Hepatocyte (in vitro differentiated cells): ENCODE measurements at regions not wholly inside any gene's neighbourhood (a gene's known extent, or its start where the extent isn't known, plus 50 kb on each side); places are given as distances from the start of the nearest gene placed in this dataset.

ENCODE experiments used
- DNase-seq: peaks from one replicate; pipeline ENCODE4 v3.0.0-alpha.2; 2016; ENCODE audit warnings: low spot score
- H2AFZ ChIP-seq: fragments of 200-600 bp; sonication (generic); 2 replicates; pipeline ENCODE4 v1.6.0; 2016; ENCODE audit warnings: antibody characterized with exemption, mild to moderate bottlenecking
- H3K27ac ChIP-seq: fragments of 200-600 bp; sonication (generic); 2 replicates; pipeline ENCODE4 v1.5.1; 2016; ENCODE audit warnings: mild to moderate bottlenecking
- H3K27me3 ChIP-seq: fragments of 200-600 bp; sonication (generic); 2 replicates; pipeline ENCODE4 v1.6.1; 2016
- H3K36me3 ChIP-seq: fragments of 200-600 bp; sonication (generic); replicated peaks from 2 replicates; pipeline ENCODE4 v1.5.1; 2016; ENCODE audit warnings: low read depth; ENCODE audit not compliant: insufficient read depth
- H3K4me1 ChIP-seq: fragments of 200-600 bp; sonication (generic); 2 replicates; pipeline ENCODE4 v1.5.1; 2016; ENCODE audit warnings: mild to moderate bottlenecking, moderate library complexity; ENCODE audit not compliant: insufficient read depth
- H3K4me2 ChIP-seq: fragments of 200-600 bp; sonication (generic); 2 replicates; pipeline ENCODE4 v1.6.0; 2016
- H3K4me3 ChIP-seq: fragments of 200-600 bp; sonication (generic); 2 replicates; pipeline ENCODE4 v1.5.1; 2016; ENCODE audit warnings: mild to moderate bottlenecking
- H3K79me2 ChIP-seq: fragments of 200-600 bp; sonication (generic); 2 replicates; pipeline ENCODE4 v1.6.0; 2017; ENCODE audit warnings: mild to moderate bottlenecking
- H3K9me2 ChIP-seq: fragments of 200-600 bp; sonication (generic); replicated peaks from 2 replicates; pipeline ENCODE4 v1.6.0; 2017; ENCODE audit warnings: mild to moderate bottlenecking; ENCODE audit not compliant: insufficient read depth
- H3K9me3 ChIP-seq: fragments of 200-600 bp; sonication (generic); 2 replicates; pipeline ENCODE4 v1.5.1; 2016; ENCODE audit warnings: low read depth, mild to moderate bottlenecking
- H4K20me1 ChIP-seq: fragments of 200-600 bp; sonication (generic); 2 replicates; pipeline ENCODE4 v1.6.0; 2016; ENCODE audit warnings: mild to moderate bottlenecking; ENCODE audit not compliant: insufficient read depth, poor library complexity, severe bottlenecking
- CTCF ChIP-seq: fragments of 200-600 bp; sonication (generic); IDR thresholded peaks from 2 replicates; pipeline ENCODE4 v1.5.1; 2016; ENCODE audit warnings: antibody characterized with exemption, mild to moderate bottlenecking; ENCODE audit not compliant: poor library complexity
- EZH2 ChIP-seq: fragments of 200-600 bp; sonication (generic); IDR thresholded peaks from 2 replicates; pipeline ENCODE4 v1.6.1; 2016; ENCODE audit warnings: antibody characterized with exemption, mild to moderate bottlenecking, borderline replicate concordance
- EZH2phosphoT487 ChIP-seq: fragments of 200-600 bp; sonication (generic); IDR thresholded peaks from one replicate; pipeline ENCODE4 v1.6.1; 2018; ENCODE audit warnings: antibody characterized with exemption, mild to moderate bottlenecking, low read depth, moderate library complexity; ENCODE audit not compliant: unreplicated experiment, severe bottlenecking
- WGBS: methylation state at CpG from one replicate; pipeline ENCODE4 v1.1.6; 2016; ENCODE audit warnings: low lambda C conversion rate; ENCODE audit errors: missing lambda C conversion rate; 5-methylcytosine and 5-hydroxymethylcytosine counted together

GRCh38 chr13:33891196-33891742 is 73.3 kb downstream of the RFC3 start:
- Histone ChIP-seq H3K27ac (no peak overlapping the region), H3K4me3 (no peak overlapping the region), H3K36me3 (no peaks in the 10 kb centered on the region), H3K9me2 (no peaks in the 10 kb centered on the region), H3K27me3 (no peaks in the 10 kb centered on the region), H4K20me1 (no peaks in the 10 kb centered on the region), H3K4me2 (no peak overlapping the region), H3K9me3 (no peaks in the 10 kb centered on the region), H2AFZ (no peak overlapping the region), H3K4me1 (no peaks in the 10 kb centered on the region), H3K79me2 (no peaks in the 10 kb centered on the region)
- TF ChIP-seq CTCF: no peak
- TF ChIP-seq EZH2phosphoT487: no peak
- TF ChIP-seq EZH2: no peak
- DNase-seq: no peak

GRCh38 chr13:33893559-33893958 is 75.6 kb downstream of the RFC3 start:
- H3K79me2 ChIP-seq: no peaks in the 10 kb centered on the region
- no peaks in the 10 kb centered on the region for H3K36me3 ChIP-seq
- no peak overlapping the region for H3K4me2 ChIP-seq
- DNase-seq: no peak
- no peaks in the 10 kb centered on the region for H3K27me3 ChIP-seq
- H4K20me1 ChIP-seq: no peaks in the 10 kb centered on the region
- H3K9me2 ChIP-seq: no peaks in the 10 kb centered on the region
- no peak for TF ChIP-seq CTCF
- no peak overlapping the region for H3K27ac ChIP-seq
- H3K4me1 ChIP-seq: no peaks in the 10 kb centered on the region
- no peak overlapping the region for H3K4me3 ChIP-seq
- H3K9me3 ChIP-seq: peaks cover 6% of the 10 kb centered on the region
- H2AFZ ChIP-seq: no peak overlapping the region

GRCh38 chr13:33904431-33904830 is 86.5 kb downstream of the RFC3 start:
- TF ChIP-seq EZH2phosphoT487: no peak
- no peak for TF ChIP-seq CTCF
- no peak for TF ChIP-seq EZH2
- Histone ChIP-seq H4K20me1 (no peaks in the 10 kb centered on the region), H2AFZ (no peak overlapping the region), H3K4me1 (no peaks in the 10 kb centered on the region), H3K4me2 (no peak overlapping the region), H3K4me3 (no peak overlapping the region), H3K27ac (no peak overlapping the region), H3K9me2 (no peaks in the 10 kb centered on the region), H3K27me3 (no peaks in the 10 kb centered on the region), H3K36me3 (no peaks in the 10 kb centered on the region), H3K79me2 (no peaks in the 10 kb centered on the region), H3K9me3 (peaks cover 9% of the 10 kb centered on the region)
- DNase-seq: no peak
- WGBS: 55% methylated on average over 8 of the region's 8 CpGs

DNA sequence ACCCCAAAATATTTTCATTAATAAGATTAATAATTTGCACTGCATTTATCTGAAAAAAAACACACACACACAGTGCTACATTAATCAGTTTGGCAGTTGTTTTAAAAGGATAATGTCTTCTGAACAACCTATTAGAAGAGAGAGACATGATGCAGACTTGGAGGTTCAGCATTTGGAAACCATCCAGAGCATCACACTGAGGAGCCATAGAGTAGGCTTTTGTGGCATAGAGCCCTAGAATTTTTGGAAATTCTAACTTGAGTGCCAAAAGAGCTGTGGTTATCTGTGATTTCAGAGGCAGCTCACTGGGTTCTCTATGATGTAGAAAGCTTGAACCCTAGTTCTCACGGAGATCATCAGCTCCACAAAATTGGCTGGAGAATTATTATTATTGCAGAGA is 90.2 kb downstream of the RFC3 start:
- Histone ChIP-seq H3K79me2 (no peaks in the 10 kb centered on the region), H3K4me2 (no peak overlapping the region), H4K20me1 (no peaks in the 10 kb centered on the region), H3K36me3 (no peaks in the 10 kb centered on the region), H2AFZ (no peak overlapping the region), H3K4me1 (no peaks in the 10 kb centered on the region), H3K9me2 (no peaks in the 10 kb centered on the region), H3K4me3 (no peak overlapping the region), H3K9me3 (no peaks in the 10 kb centered on the region), H3K27me3 (no peaks in the 10 kb centered on the region), H3K27ac (no peak overlapping the region)
- DNase-seq: no peak
- TF ChIP-seq CTCF (no peak), EZH2phosphoT487 (no peak), EZH2 (no peak)
- 100% methylated on average over 1 of the region's 1 CpG for WGBS
